ENCODE measurements at regions not wholly inside any gene's neighbourhood (a gene's known extent, or its start where the extent isn't known, plus 50 kb on each side); places are given as distances from the start of the nearest gene placed in this dataset.
"Not testable (repeated sequence)": the region's sequence is repeated elsewhere in the genome, so short reads cannot be mapped to it uniquely, and the experiment has no call there.

- DNase-seq: not testable (repeated sequence)
These were observed 52.5 kb upstream of the CCDC71L start for GRCh38 chr7:106713452-106713851.

GRCh38 chr7:106714590-106715442 is 53.9 kb upstream of the CCDC71L start:
- DNase-seq: not testable (repeated sequence)

- no peak for DNase-seq
These were observed 54.8 kb upstream of the CCDC71L start for GRCh38 chr7:106715730-106716129.

GRCh38 chr7:106717254-106717954 is 56.4 kb upstream of the CCDC71L start:
- no peak for DNase-seq

GRCh38 chr7:106717955-106718871 is 57.3 kb upstream of the CCDC71L start:
- no peak for DNase-seq

GRCh38 chr7:106720641-106721040 is 59.7 kb upstream of the CCDC71L start:
- DNase-seq: no peak

GRCh38 chr7:106721816-106722785 is 61.1 kb upstream of the CCDC71L start:
- no peak for DNase-seq

GRCh38 chr7:106723398-106723797 is 62.4 kb upstream of the CCDC71L start:
- no peak for DNase-seq

GRCh38 chr7:106729720-106730385 is 68.9 kb upstream of the CCDC71L start:
- DNase-seq: no peak

- peak; percentile 16 for DNase-seq
These were observed 70.2 kb upstream of the CCDC71L start for GRCh38 chr7:106731187-106731586.

GRCh38 chr7:106731646-106732444 is 70.9 kb upstream of the CCDC71L start:
- peak; percentile 10 for DNase-seq

- DNase-seq: no peak
These were observed 74.7 kb upstream of the CCDC71L start for GRCh38 chr7:106735637-106736036.

- DNase-seq: no peak
These were observed 75.2 kb upstream of the CCDC71L start for GRCh38 chr7:106736123-106736507.

- DNase-seq: peak; percentile 20
These were observed 75.7 kb upstream of the CCDC71L start for GRCh38 chr7:106736508-106737201.

- DNase-seq: no peak
These were observed 76.2 kb upstream of the CCDC71L start for GRCh38 chr7:106737202-106737562.

- no peak for DNase-seq
These were observed 79.8 kb upstream of the CCDC71L start for GRCh38 chr7:106740806-106741205.

GRCh38 chr7:106744563-106745091 is 83.7 kb upstream of the CCDC71L start:
- DNase-seq: no peak

- not testable (repeated sequence) for DNase-seq
These were observed 86.3 kb upstream of the CCDC71L start for GRCh38 chr7:106747301-106747700.

- DNase-seq: no peak
These were observed 86.8 kb upstream of the CCDC71L start for GRCh38 chr7:106747804-106748203.

- no peak for DNase-seq
These were observed 88.2 kb upstream of the CCDC71L start for GRCh38 chr7:106749165-106749564.

All from NCI-H2107 (cell line).